Activated naive CD4-positive, alpha-beta T cell treated with anti-CD3 and anti-CD28 coated beads, Interleukin-2, amount 10 ng/mL, durations not matched to agents 7 days and 5 days (primary cell): ENCODE measurements at regions not wholly inside any gene's neighbourhood (a gene's known extent, or its start where the extent isn't known, plus 50 kb on each side); places are given as distances from the start of the nearest gene placed in this dataset.
"Not testable (repeated sequence)": the region's sequence is repeated elsewhere in the genome, so short reads cannot be mapped to it uniquely, and the experiment has no call there.

ENCODE experiments used
- CTCF ChIA-PET: fragments of 350-600 bp; sonication (Branson Sonifier 250); formaldehyde crosslinking; loops from one replicate; lab custom pipeline; 2021; ENCODE audit warnings: antibody characterized with exemption; lab: Charles Lee
- DNase-seq: peaks from one replicate; pipeline ENCODE4 v3.0.0-alpha.2; 2020
- H3K27ac Mint-ChIP-seq: one replicate; pipeline ENCODE4 v1.8.0; 2021; ENCODE audit warnings: mild to moderate bottlenecking, moderate library complexity, mixed read lengths
- H3K27me3 Mint-ChIP-seq: one replicate; pipeline ENCODE4 v1.8.0; 2021; ENCODE audit warnings: mild to moderate bottlenecking, mixed read lengths
- H3K36me3 Mint-ChIP-seq: one replicate; pipeline ENCODE4 v1.8.0; 2021; ENCODE audit warnings: mixed read lengths
- H3K4me1 Mint-ChIP-seq: one replicate; pipeline ENCODE4 v1.8.0; 2021; ENCODE audit warnings: mixed read lengths
- H3K4me3 Mint-ChIP-seq: one replicate; pipeline ENCODE4 v1.8.0; 2021; ENCODE audit warnings: mild to moderate bottlenecking, moderate library complexity, mixed read lengths
- H3K9me3 Mint-ChIP-seq: one replicate; pipeline ENCODE4 v1.8.0; 2021; ENCODE audit warnings: mixed read lengths

- Mint-ChIP-seq H3K4me1 (no peaks in the 10 kb centered on the region), H3K4me3 (no peak overlapping the region), H3K27ac (no peak overlapping the region), H3K36me3 (no peaks in the 10 kb centered on the region), H3K27me3 (no peaks in the 10 kb centered on the region), H3K9me3 (peaks cover 6% of the 10 kb centered on the region)
- DNase-seq = no peak
- CTCF ChIA-PET = no interaction called here
These were observed 502.1 kb downstream of the ZBBX start for GRCh38 chr3:166877971-166878370.

- Mint-ChIP-seq H3K27ac (no peak overlapping the region), H3K27me3 (no peaks in the 10 kb centered on the region)
These were observed 515.3 kb downstream of the ZBBX start for GRCh38 chr3:166864473-166865467.

GRCh38 chr3:166860217-166860616 is 519.9 kb downstream of the ZBBX start:
- CTCF ChIA-PET = no interaction called here
- Mint-ChIP-seq H3K4me3 (no peak overlapping the region), H3K9me3 (peaks cover 2% of the 10 kb centered on the region), H3K36me3 (no peaks in the 10 kb centered on the region), H3K27ac (no peak overlapping the region), H3K4me1 (no peaks in the 10 kb centered on the region), H3K27me3 (no peaks in the 10 kb centered on the region)
- DNase-seq = no peak

More at GRCh38 chr3:166864473-166865467, 515.3 kb downstream of the ZBBX start:
- Mint-ChIP-seq H3K4me3 (no peak overlapping the region), H3K4me1 (no peaks in the 10 kb centered on the region), H3K36me3 (no peaks in the 10 kb centered on the region), H3K9me3 (peaks cover 6% of the 10 kb centered on the region)
- CTCF ChIA-PET = no interaction called here
- no peak for DNase-seq

- Mint-ChIP-seq H3K27ac (no peak overlapping the region), H3K4me3 (no peak overlapping the region), H3K4me1 (no peaks in the 10 kb centered on the region), H3K9me3 (peaks cover 7% of the 10 kb centered on the region), H3K27me3 (no peaks in the 10 kb centered on the region), H3K36me3 (no peaks in the 10 kb centered on the region)
- DNase-seq = no peak
- CTCF ChIA-PET = no interaction called here
These were observed 535.8 kb downstream of the ZBBX start for GRCh38 chr3:166844329-166844728.

- H3K4me1 Mint-ChIP-seq, H3K36me3 Mint-ChIP-seq, H3K27ac Mint-ChIP-seq, H3K4me3 Mint-ChIP-seq, H3K27me3 Mint-ChIP-seq, CTCF ChIA-PET, H3K9me3 Mint-ChIP-seq, DNase-seq: not testable (repeated sequence)
These were observed 537.3 kb downstream of the ZBBX start for GRCh38 chr3:166842784-166843183.

GRCh38 chr3:166837535-166837934 is 542.6 kb downstream of the ZBBX start:
- Mint-ChIP-seq H3K27me3 (no peaks in the 10 kb centered on the region), H3K4me3 (no peak overlapping the region), H3K9me3 (peaks cover 2% of the 10 kb centered on the region), H3K27ac (no peak overlapping the region), H3K36me3 (no peaks in the 10 kb centered on the region), H3K4me1 (no peaks in the 10 kb centered on the region)
- CTCF ChIA-PET = interaction anchor here (1.4 kb wide), 1 partner anchor 14 kb away, joined by 3 read pairs; no protein-coding TSS in a partner anchor
- DNase-seq = no peak

- no peaks in the 10 kb centered on the region for H3K36me3 Mint-ChIP-seq
- H3K4me3 Mint-ChIP-seq = no peak overlapping the region
- DNase-seq = no peak
- H3K9me3 Mint-ChIP-seq = peaks cover 2% of the 10 kb centered on the region
- H3K27ac Mint-ChIP-seq = no peak overlapping the region
- CTCF ChIA-PET = no interaction called here
- no peaks in the 10 kb centered on the region for H3K27me3 Mint-ChIP-seq
- H3K4me1 Mint-ChIP-seq = no peaks in the 10 kb centered on the region
These were observed 543.3 kb downstream of the ZBBX start for GRCh38 chr3:166836836-166837235.

GRCh38 chr3:166829896-166830295 is 550.2 kb downstream of the ZBBX start:
- CTCF ChIA-PET = no interaction called here
- no peaks in the 10 kb centered on the region for H3K9me3 Mint-ChIP-seq
- no peaks in the 10 kb centered on the region for H3K27me3 Mint-ChIP-seq
- H3K36me3 Mint-ChIP-seq = no peaks in the 10 kb centered on the region
- no peak overlapping the region for H3K27ac Mint-ChIP-seq
- no peak for DNase-seq
- H3K4me3 Mint-ChIP-seq = no peak overlapping the region
- H3K4me1 Mint-ChIP-seq = no peaks in the 10 kb centered on the region

- no peaks in the 10 kb centered on the region for H3K36me3 Mint-ChIP-seq
- H3K27me3 Mint-ChIP-seq = no peaks in the 10 kb centered on the region
- H3K9me3 Mint-ChIP-seq = peaks cover 5% of the 10 kb centered on the region
- no peak overlapping the region for H3K4me3 Mint-ChIP-seq
- H3K4me1 Mint-ChIP-seq = no peaks in the 10 kb centered on the region
- DNase-seq = no peak
- H3K27ac Mint-ChIP-seq = no peak overlapping the region
- CTCF ChIA-PET = no interaction called here
These were observed 561.6 kb downstream of the ZBBX start for GRCh38 chr3:166818464-166818863.

GRCh38 chr3:166817269-166817668 is 562.8 kb downstream of the ZBBX start:
- H3K36me3 Mint-ChIP-seq, H3K4me3 Mint-ChIP-seq, DNase-seq, CTCF ChIA-PET, H3K27me3 Mint-ChIP-seq, H3K9me3 Mint-ChIP-seq, H3K27ac Mint-ChIP-seq, H3K4me1 Mint-ChIP-seq: not testable (repeated sequence)

GRCh38 chr3:166810741-166811445 is 569.2 kb downstream of the ZBBX start:
- no peak overlapping the region for H3K27ac Mint-ChIP-seq
- no peaks in the 10 kb centered on the region for H3K36me3 Mint-ChIP-seq
- no peaks in the 10 kb centered on the region for H3K27me3 Mint-ChIP-seq
- DNase-seq = no peak
- no peaks in the 10 kb centered on the region for H3K4me1 Mint-ChIP-seq
- no peak overlapping the region for H3K4me3 Mint-ChIP-seq
- CTCF ChIA-PET = no interaction called here
- peaks cover 16% of the 10 kb centered on the region for H3K9me3 Mint-ChIP-seq

- peaks cover 23% of the 10 kb centered on the region for H3K9me3 Mint-ChIP-seq
- no peaks in the 10 kb centered on the region for H3K27me3 Mint-ChIP-seq
- no peaks in the 10 kb centered on the region for H3K4me1 Mint-ChIP-seq
- H3K36me3 Mint-ChIP-seq = no peaks in the 10 kb centered on the region
- DNase-seq = no peak
- H3K27ac Mint-ChIP-seq = no peak overlapping the region
- no peak overlapping the region for H3K4me3 Mint-ChIP-seq
- CTCF ChIA-PET = no interaction called here
These were observed 570.6 kb downstream of the ZBBX start for GRCh38 chr3:166809520-166809919.

GRCh38 chr3:166788936-166789335 is 591.2 kb downstream of the ZBBX start:
- no peak overlapping the region for H3K27ac Mint-ChIP-seq
- H3K4me1 Mint-ChIP-seq = no peaks in the 10 kb centered on the region
- no peak for DNase-seq
- no peak overlapping the region for H3K4me3 Mint-ChIP-seq
- no peaks in the 10 kb centered on the region for H3K36me3 Mint-ChIP-seq
- peaks cover 10% of the 10 kb centered on the region for H3K9me3 Mint-ChIP-seq
- H3K27me3 Mint-ChIP-seq = no peaks in the 10 kb centered on the region
- CTCF ChIA-PET = no interaction called here

- no peak overlapping the region for H3K27ac Mint-ChIP-seq
- CTCF ChIA-PET = no interaction called here
- no peaks in the 10 kb centered on the region for H3K4me1 Mint-ChIP-seq
- H3K4me3 Mint-ChIP-seq = no peak overlapping the region
- DNase-seq = no peak
- no peaks in the 10 kb centered on the region for H3K27me3 Mint-ChIP-seq
- peaks cover 21% of the 10 kb centered on the region for H3K9me3 Mint-ChIP-seq
- no peaks in the 10 kb centered on the region for H3K36me3 Mint-ChIP-seq
These were observed 594.2 kb downstream of the ZBBX start for GRCh38 chr3:166785876-166786275.

GRCh38 chr3:166783206-166783605 is 596.9 kb downstream of the ZBBX start:
- CTCF ChIA-PET = no interaction called here
- Mint-ChIP-seq H3K27ac (no peak overlapping the region), H3K4me1 (no peaks in the 10 kb centered on the region), H3K27me3 (no peaks in the 10 kb centered on the region), H3K4me3 (no peak overlapping the region), H3K36me3 (no peaks in the 10 kb centered on the region), H3K9me3 (peaks cover 24% of the 10 kb centered on the region)
- DNase-seq = no peak
